Body of pancreas (tissue), 4 donors: ENCODE measurements at regions not wholly inside any gene's neighbourhood (a gene's known extent, or its start where the extent isn't known, plus 50 kb on each side); places are given as distances from the start of the nearest gene placed in this dataset.
A peak's percentile ranks its signal among the peaks of the same experiment; 100 is the strongest.

ENCODE experiments used
- ATAC-seq: fragments of 150-250 bp; one replicate; pipeline ENCODE4 v1.9.1; 2016
- DNase-seq, 4 donors: peaks; one replicate each; pipeline ENCODE4 v3.0.0-alpha.2; 2019
- H3K27ac ChIP-seq, 4 donors: fragments of 200-600 bp; sonication (generic); 1 replicate in 3 of 4; 2 replicates in 1 of 4; pipeline versions ENCODE4 v1.5.1 to v1.6.1; 2016 to 2019; ENCODE audit warnings: mild to moderate bottlenecking in 1 of 4, mixed read lengths in 1 of 4, moderate library complexity in 1 of 4
- H3K27me3 ChIP-seq, 2 donors: fragments of 200-600 bp; sonication (generic); one replicate each; pipeline ENCODE4 v1.6.0; 2016; ENCODE audit warnings: mild to moderate bottlenecking in 1 of 2
- H3K36me3 ChIP-seq, 2 donors: fragments of 200-600 bp; sonication (generic); replicated peaks in 1 of 2; 2 replicates each; pipeline ENCODE4 v1.5.1; 2016; ENCODE audit warnings: low read depth in 2 of 2; ENCODE audit not compliant: insufficient read depth in 1 of 2
- H3K4me1 ChIP-seq: fragments of 200-600 bp; sonication (generic); one replicate; pipeline ENCODE4 v1.6.0; 2016
- H3K4me3 ChIP-seq, 2 donors: fragments of 200-600 bp; sonication (generic); 1 replicate in 1 of 2; 2 replicates in 1 of 2; pipeline ENCODE4 v1.5.1; 2016 to 2019
- H3K9me3 ChIP-seq, 3 donors: fragments of 200-600 bp; sonication (generic); 1 replicate in 2 of 3; 2 replicates in 1 of 3; pipeline ENCODE4 v1.5.1; 2016
- POLR2A ChIP-seq, 3 donors: fragments of 450-650 bp; IDR thresholded peaks; one replicate each; pipeline ENCODE4 v1.6.1; 2016; ENCODE audit warnings: antibody characterized with exemption in 3 of 3, mild to moderate bottlenecking in 2 of 3
- WGBS, 2 donors: methylation state at CpG; one replicate each; pipeline ENCODE4 v1.1.5; 2017; 5-methylcytosine and 5-hydroxymethylcytosine counted together
- intact Hi-C: fragments of 100-400 bp; cut with DNase I; formaldehyde crosslinking; loops from one replicate; pipeline ENCODE4 v1.15.1; 2023
- TF ChIP-seq, protein P1 (sequence below), 7 experiments: fragments of 450-650 bp in 4 of 7; fragments of 200-600 bp in 3 of 7; sonication (generic) in 3 of 7; IDR thresholded peaks; one replicate each; pipeline ENCODE4 v1.5.1; 2016 to 2019; ENCODE audit warnings: antibody characterized with exemption in 7 of 7

DNA sequence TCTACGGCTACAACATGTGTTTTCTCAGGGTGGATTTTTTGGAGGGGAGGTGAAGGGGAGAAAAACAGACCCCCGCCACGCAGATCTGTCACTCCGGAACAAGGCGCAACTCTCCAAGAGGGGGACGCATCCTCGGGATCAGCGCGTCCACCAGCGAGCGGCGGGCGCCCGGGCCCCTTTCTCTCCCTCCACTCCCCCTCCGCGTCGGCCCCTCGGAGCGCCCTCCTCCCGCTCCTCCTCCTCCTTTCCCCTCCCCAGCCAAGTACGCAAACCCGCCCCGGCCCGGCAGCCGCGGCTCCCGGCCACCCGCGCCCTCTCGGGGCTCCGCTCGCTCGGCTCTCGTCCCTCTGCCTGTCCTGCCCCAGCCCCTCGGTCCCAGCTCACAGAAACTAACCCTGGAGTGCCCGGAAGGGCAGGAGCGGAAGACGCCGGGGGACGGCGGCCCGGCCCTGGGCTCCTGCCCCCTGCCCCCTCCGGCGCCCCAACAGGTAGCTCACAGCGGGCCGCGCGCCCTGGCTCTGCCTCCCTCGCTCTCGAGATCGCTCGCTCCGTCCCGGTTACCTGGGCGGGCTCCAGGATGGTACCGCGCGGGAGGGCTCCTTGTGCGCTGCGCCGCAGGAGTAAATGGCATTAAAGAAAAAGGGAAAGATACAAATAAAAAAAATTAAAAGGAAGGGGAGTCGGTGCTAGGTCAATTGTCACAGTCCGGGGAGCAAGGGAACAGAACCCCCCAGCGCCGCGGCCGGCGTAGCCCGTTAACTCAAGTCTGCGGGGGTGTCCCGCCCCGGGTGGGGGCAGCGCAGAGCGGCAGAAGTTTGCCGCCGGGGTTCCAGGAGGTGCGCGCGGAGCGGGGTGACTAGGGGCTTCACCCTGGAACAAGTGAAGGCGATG lies 131.4 kb upstream of the C11orf58 start:
- no peaks in the 10 kb centered on the region for H3K36me3 ChIP-seq
- ATAC-seq (peak; percentile 26), DNase-seq (peak; percentile 40 to 59 (median 50))
- TF ChIP-seq, protein P1, sequence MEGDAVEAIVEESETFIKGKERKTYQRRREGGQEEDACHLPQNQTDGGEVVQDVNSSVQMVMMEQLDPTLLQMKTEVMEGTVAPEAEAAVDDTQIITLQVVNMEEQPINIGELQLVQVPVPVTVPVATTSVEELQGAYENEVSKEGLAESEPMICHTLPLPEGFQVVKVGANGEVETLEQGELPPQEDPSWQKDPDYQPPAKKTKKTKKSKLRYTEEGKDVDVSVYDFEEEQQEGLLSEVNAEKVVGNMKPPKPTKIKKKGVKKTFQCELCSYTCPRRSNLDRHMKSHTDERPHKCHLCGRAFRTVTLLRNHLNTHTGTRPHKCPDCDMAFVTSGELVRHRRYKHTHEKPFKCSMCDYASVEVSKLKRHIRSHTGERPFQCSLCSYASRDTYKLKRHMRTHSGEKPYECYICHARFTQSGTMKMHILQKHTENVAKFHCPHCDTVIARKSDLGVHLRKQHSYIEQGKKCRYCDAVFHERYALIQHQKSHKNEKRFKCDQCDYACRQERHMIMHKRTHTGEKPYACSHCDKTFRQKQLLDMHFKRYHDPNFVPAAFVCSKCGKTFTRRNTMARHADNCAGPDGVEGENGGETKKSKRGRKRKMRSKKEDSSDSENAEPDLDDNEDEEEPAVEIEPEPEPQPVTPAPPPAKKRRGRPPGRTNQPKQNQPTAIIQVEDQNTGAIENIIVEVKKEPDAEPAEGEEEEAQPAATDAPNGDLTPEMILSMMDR (IDR thresholded peaks at IDR 0.05), result peak in 1 of 7 experiments; percentile 4
- TF ChIP-seq POLR2A (IDR thresholded peaks at IDR 0.05), result peak in 2 of 3 donors; percentile 22 to 34
- H3K9me3 ChIP-seq, result no peaks in the 10 kb centered on the region
- peaks cover 23% of the 10 kb centered on the region for H3K4me1 ChIP-seq
- no peaks in the 10 kb centered on the region for H3K27me3 ChIP-seq
- H3K27ac ChIP-seq, result peak overlapping the region; percentile 76 to 92 (median 91)
- 0 to 1% methylated on average over 72 to 80 of the region's 81 CpGs for WGBS, 2 donors
- peak overlapping the region; percentile 53 to 77 for H3K4me3 ChIP-seq
- intact Hi-C loops, result no loop called here

DNA sequence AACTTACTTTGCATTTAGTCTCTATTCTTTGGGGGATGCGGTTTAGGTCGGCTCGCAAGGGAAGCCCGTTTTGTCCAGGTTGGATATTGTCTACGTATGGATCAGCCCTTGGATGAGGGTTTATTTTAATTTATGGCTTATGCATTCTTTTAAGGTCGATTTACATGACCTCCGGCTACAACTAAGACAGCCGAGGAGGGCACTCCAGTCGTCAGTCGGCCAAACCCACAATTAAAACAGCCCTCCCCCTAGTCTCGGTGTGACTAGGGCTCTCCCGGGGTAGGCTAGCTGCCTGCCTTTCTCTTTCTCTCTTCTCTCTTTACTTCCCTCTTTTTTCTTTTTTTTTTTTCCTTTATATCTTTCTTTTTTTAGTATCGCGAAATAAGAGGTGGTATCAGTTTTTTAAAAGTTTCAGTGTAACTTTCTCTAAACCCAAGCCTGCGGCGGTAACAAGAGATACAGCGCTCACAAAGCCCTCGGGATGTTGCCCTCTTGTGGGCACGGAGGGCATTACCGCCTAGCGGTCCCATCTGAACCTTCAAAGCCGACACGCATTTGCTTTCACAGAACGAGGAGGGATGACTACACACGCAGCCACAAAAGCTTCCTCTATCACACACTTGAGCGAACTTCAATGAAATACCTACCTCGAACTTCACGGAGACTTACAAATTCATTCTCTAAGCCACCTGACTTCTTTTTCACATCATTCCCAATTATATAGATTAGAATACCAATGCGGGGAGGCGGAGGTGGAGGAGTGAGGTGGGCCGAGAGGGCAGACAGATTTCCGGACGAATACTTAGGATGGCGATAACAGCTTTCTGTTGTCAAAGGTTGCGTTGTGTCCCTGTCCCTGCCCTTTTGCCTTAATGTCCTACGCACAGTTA lies 132.3 kb upstream of the C11orf58 start:
- Histone ChIP-seq H3K27ac (peak overlapping the region; percentile 77 to 92 (median 91)), H3K4me3 (peak overlapping the region; percentile 53 to 77), H3K36me3 (no peaks in the 10 kb centered on the region), H3K4me1 (peaks cover 23% of the 10 kb centered on the region), H3K9me3 (no peaks in the 10 kb centered on the region), H3K27me3 (no peaks in the 10 kb centered on the region)
- WGBS, 2 donors, result 0 to 1% methylated on average over 36 of the region's 36 CpGs
- TF ChIP-seq POLR2A (IDR thresholded peaks at IDR 0.05), result peak in 2 of 3 donors; percentile 68 to 73
- TF ChIP-seq, protein P1 (IDR thresholded peaks at IDR 0.05), result peak; percentile 86 to 99 (median 96)
- ATAC-seq (peak; percentile 70), DNase-seq (peak; percentile 88 to 94 (median 92))
- intact Hi-C loops, result no loop called here

DNA sequence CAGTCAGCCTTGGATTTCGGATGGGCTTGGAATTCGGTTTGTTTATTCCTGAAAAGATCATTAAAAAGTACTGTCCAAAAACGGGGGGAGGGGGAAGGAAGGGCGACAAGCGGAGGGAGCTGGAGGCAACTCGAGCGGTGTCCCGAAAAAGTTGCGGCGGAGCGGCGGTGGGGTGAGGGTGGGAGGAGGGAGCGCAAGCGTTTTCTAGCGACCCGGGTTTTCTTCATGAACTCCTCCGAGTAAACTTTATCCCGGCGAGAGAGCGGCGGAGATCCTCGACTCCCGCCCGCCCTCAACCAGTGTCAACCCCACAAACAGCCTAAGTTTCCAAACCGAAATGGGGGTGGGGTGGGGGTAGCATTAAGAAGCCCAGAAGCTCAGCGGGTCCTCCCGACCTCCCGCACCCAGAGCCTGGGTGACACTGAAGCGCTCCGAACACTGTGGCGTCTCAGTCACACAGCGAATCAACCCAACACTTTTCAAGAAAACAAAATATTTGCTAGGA lies 133.0 kb upstream of the C11orf58 start:
- no peak for TF ChIP-seq POLR2A (IDR thresholded peaks at IDR 0.05)
- Histone ChIP-seq H3K27ac (peak overlapping the region; percentile 77 to 92 (median 91)), H3K9me3 (no peaks in the 10 kb centered on the region), H3K4me1 (peaks cover 26% of the 10 kb centered on the region), H3K36me3 (no peaks in the 10 kb centered on the region), H3K4me3 (peak overlapping the region; percentile 40 to 77), H3K27me3 (no peaks in the 10 kb centered on the region)
- WGBS, 2 donors, result 0% methylated on average over 31 of the region's 32 CpGs
- DNase-seq, result peak; percentile 26 to 44 (median 38)
- intact Hi-C loops, result no loop called here
- ATAC-seq, result no peak

DNA sequence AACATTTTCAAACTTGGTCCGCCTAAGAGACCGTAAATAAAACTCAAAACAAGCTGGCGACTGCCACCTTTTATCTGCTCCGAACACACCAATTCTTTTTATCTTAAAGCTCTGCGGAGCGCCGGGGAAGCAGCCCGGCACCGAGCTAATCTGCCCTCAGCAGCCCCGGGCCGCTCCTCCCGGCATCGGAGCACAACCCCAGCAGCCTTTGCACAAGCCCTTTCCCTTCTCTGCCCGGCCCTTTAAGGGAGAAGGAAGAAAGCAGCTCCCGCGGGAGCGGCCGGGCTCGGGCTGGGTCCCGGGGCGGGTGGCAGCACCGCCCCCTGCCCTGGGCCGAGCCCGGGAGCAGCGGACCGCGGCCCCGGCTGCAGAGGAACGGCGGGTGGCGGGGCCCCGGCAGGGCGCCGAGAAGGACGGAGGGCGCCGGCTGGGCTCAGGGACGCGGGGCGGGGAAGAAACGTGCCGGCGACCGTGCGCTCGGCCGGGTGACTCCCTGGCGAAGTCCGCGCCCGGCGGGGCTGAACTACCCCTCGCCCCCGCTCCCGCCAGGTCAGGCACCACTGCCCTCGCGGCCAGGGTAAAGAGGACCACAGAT lies 133.6 kb upstream of the C11orf58 start:
- peak; percentile 50 for ATAC-seq
- H3K4me1 ChIP-seq, result peaks cover 26% of the 10 kb centered on the region
- peak overlapping the region; percentile 40 to 77 for H3K4me3 ChIP-seq
- intact Hi-C loops, result no loop called here
- H3K27ac ChIP-seq, result peak overlapping the region; percentile 77 to 92 (median 91)
- no peaks in the 10 kb centered on the region for H3K36me3 ChIP-seq
- 0% methylated on average over 47 to 49 of the region's 57 CpGs for WGBS, 2 donors
- peak; percentile 62 to 73 (median 66) for DNase-seq
- no peaks in the 10 kb centered on the region for H3K9me3 ChIP-seq
- no peaks in the 10 kb centered on the region for H3K27me3 ChIP-seq
- TF ChIP-seq POLR2A (IDR thresholded peaks at IDR 0.05), result peak; percentile 20 to 73 (median 68)
- TF ChIP-seq, protein P1 (IDR thresholded peaks at IDR 0.05), result no peak
